ENCODE measurements at regions not wholly inside any gene's neighbourhood (a gene's known extent, or its start where the extent isn't known, plus 50 kb on each side); places are given as distances from the start of the nearest gene placed in this dataset.
A peak's percentile ranks its signal among the peaks of the same experiment; 100 is the strongest.

- DNase-seq (ENCODE audit: low read depth, low spot score): no peak
- H3K4me3 ChIP-seq (ENCODE audit: low read depth, low read length): no peak overlapping the region
- no peak for TF ChIP-seq CTCF (IDR thresholded peaks at IDR 0.05; ENCODE audit: insufficient read depth, low read length, missing control alignments)
- CTCF ChIA-PET: no interaction called here
- POLR2A ChIA-PET: interaction anchor here (0.6 kb wide), 1 partner anchor 17 kb away, joined by 3 read pairs; no protein-coding TSS in a partner anchor
Observed at GRCh38 chr10:58027426-58027825, 240.3 kb downstream of the IPMK start.

GRCh38 chr10:58026036-58026435 is 241.7 kb downstream of the IPMK start:
- CTCF ChIA-PET: no interaction called here
- no peak for TF ChIP-seq CTCF (IDR thresholded peaks at IDR 0.05; ENCODE audit: insufficient read depth, low read length, missing control alignments)
- POLR2A ChIA-PET: no interaction called here
- no peak overlapping the region for H3K4me3 ChIP-seq (ENCODE audit: low read depth, low read length)
- no peak for DNase-seq (ENCODE audit: low read depth, low spot score)

DNA sequence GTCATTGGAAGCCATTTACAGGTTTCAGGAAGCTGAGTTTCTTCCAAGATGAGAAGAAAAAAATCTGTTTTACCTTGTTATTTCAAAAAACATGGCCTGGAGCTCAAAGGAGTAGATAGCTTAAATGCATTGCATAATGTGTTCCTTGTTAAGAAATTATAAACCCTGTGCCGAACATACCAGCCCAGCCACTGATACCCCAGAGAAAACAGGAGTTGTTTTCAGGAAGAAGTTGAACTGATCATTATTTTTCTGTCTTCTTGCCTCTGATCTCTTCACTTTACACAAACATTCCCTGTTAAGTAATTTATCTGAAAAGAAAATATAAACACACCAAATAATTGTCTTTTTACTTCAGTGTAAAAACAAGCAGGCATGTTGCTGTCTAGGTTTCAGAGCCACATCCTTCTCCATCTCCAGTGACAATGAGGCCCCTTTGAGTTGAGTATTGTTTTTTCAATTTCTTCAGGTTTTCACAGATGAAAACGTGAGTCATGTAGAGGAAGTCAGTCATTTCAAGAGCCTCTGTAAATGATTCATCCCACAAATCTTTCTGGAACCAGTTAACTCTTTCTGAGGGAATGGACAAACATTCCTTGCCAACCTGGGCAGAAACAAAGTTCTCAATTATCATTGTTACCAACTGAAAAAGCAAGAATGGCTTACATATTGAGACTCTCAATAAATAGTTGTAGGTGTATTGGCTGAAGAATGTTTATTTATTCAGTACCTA is 244.2 kb downstream of the IPMK start:
- POLR2A ChIA-PET: interaction anchor here (0.7 kb wide), 1 partner anchor 328 kb away, joined by 3 read pairs; no protein-coding TSS in a partner anchor
- CTCF ChIA-PET: interaction anchor here (1.1 kb wide), 1 partner anchor 24 kb away, joined by 3 read pairs; no protein-coding TSS in a partner anchor
- no peak for DNase-seq (ENCODE audit: low read depth, low spot score)
- no peak for TF ChIP-seq CTCF (IDR thresholded peaks at IDR 0.05; ENCODE audit: insufficient read depth, low read length, missing control alignments)
- no peak overlapping the region for H3K4me3 ChIP-seq (ENCODE audit: low read depth, low read length)

DNA sequence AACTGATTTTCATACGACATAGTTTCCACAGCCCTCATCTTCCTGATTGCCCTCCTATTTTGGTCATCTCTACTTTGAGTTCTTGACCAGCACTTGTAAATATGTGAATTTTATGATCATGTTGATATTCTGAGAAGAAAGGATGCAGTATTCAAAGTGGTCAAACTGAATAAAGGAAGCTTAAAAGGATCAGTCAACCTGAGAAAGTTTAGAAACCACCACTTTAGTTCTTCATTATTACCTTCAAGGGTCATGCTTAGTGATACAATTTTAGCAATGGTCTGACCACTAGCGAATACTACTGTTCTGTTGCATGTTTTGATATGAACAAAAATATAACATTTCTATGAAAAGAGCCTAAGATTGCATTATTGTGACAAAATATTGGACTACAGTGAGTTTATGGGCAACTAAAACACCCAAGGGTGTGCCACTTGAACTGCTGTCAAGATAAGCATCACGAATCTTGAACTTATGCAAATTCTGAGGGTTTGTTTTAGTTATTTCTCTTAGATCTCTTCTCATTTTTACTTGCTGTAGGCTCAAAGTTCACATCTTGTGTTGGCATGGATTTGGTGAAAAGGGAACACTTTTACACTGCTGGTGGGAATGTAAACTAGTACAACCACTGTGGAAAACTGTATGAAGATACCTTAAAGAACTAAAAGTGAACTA is 247.7 kb downstream of the IPMK start:
- ChIA-PET POLR2A (no interaction called here), CTCF (interaction anchor here (1.6 kb wide), 1 partner anchor 9 kb away, joined by 3 read pairs; no protein-coding TSS in a partner anchor)
- no peak for DNase-seq (ENCODE audit: low read depth, low spot score)
- TF ChIP-seq CTCF (IDR thresholded peaks at IDR 0.05; ENCODE audit: insufficient read depth, low read length, missing control alignments): no peak
- no peak overlapping the region for H3K4me3 ChIP-seq (ENCODE audit: low read depth, low read length)

DNA sequence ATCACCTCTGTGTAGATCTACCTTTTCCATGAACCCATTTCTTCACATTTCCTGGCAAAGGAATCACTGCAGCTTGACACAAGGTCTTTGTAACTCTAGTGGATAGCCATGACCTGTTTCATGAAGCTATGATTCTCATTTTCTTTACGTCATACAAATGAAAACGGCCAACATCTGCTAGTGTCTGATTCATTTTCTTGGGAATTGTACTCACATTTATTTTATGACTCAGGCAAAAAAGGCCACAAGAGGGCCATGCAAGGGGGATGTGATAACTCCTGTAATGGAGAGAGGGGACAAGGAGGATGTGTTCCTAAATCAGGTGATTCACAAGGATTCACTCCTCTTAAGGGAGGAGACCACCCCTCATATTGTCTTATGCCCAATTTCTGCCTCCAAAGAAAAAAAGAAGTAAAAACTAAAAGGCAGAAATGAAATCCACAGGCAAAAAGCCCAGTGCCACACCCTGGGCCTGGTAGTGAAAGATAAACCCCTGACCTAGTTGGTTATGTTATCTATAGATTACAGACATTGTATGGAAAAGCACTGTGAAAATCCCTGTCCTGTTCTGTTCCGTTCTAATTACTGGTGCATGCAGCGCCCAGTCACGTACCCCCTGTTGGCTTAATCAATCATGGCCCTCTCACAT is 249.9 kb downstream of the IPMK start:
- ChIA-PET CTCF (interaction anchor here (1.0 to 2.4 kb wide), 3 partner anchors 11 to 1657 kb away, joined by 3 to 5 read pairs (median 3); no protein-coding TSS in a partner anchor), POLR2A (no interaction called here)
- peak; percentile 10 for TF ChIP-seq CTCF (IDR thresholded peaks at IDR 0.05; ENCODE audit: insufficient read depth, low read length, missing control alignments)
- DNase-seq (ENCODE audit: low read depth, low spot score): peak; percentile 70
- H3K4me3 ChIP-seq (ENCODE audit: low read depth, low read length): no peak overlapping the region

DNA sequence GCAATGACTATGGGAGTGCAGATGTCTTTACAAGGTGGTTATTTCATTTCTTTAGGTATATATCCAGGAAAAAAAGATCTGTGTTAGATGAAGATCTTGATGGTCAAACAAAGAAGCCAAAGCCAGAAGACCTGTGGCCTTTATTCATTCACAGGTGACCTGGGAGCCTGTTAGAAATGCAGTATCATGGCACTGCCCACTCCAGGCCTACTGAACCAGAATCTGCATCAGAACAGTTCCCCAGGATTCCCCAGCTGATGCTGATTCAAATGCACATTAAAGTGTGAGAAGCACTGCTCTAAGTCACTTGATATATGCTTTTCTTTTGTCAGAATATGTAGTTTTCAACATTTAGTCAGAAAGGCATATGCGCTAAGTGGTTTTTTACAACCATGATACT is 251.1 kb downstream of the IPMK start:
- POLR2A ChIA-PET: no interaction called here
- no peak overlapping the region for H3K4me3 ChIP-seq (ENCODE audit: low read depth, low read length)
- DNase-seq (ENCODE audit: low read depth, low spot score): no peak
- CTCF ChIA-PET: no interaction called here
- no peak for TF ChIP-seq CTCF (IDR thresholded peaks at IDR 0.05; ENCODE audit: insufficient read depth, low read length, missing control alignments)
